ENCODE measurements at regions not wholly inside any gene's neighbourhood (a gene's known extent, or its start where the extent isn't known, plus 50 kb on each side); places are given as distances from the start of the nearest gene placed in this dataset.

DNA sequence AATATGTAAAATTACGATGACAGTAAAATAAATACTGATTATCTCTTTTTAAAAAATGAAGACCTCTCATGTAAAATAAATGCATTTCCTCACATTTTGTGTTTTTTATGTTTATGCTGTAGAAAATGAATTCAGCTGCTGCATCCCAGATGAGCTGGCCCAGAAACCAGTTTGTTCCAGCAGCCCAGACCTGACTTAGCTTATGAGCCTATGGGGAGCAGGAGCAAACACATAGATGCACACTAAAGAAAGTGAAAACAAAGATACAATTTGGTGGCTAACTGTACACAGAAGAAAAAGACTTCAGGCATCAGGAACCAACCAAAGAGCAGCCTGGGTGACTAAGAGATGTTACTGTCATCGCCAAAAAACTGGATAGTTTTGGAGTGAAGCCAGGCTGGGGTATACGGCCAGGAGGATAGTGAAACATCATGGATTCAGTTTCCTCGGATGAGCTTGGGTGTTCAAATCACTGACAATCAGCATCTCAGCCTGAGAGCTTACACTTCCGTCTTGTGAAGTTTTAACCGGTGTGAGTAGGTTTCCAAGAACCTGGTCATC, 113.9 kb upstream of the BACE2 start:
- ChIA-PET POLR2A (ENCODE audit: unreplicated experiment) (no interaction called here), CTCF (interaction anchor here (0.9 kb wide), 1 partner anchor 17 kb away, joined by 4 read pairs; no protein-coding TSS in a partner anchor)
- H3K9ac ChIP-seq (ENCODE audit: low read depth, low read length), result no peak overlapping the region
- H3K79me1 ChIP-seq (ENCODE audit: low read depth in 1 of 2, low read length in 2 of 2), result no peaks in the 10 kb centered on the region
- no peak overlapping the region for H4K8ac ChIP-seq (ENCODE audit: low read depth in 2 of 2, low read length in 2 of 2)
- H4K5ac ChIP-seq (ENCODE audit: low read depth, low read length), result no peak overlapping the region
- no peak overlapping the region for H2BK15ac ChIP-seq (ENCODE audit: low read depth, low read length)
- no peak overlapping the region for H3K14ac ChIP-seq (replicated peaks; ENCODE audit: low read depth, low read length)
- no peak for DNase-seq
- H3K36me3 ChIP-seq (ENCODE audit: control insufficient read depth, insufficient read depth, low read length), result no peaks in the 10 kb centered on the region
- H2BK20ac ChIP-seq (ENCODE audit: low read depth, low read length), result no peak overlapping the region
- WGBS, 2 experiments (ENCODE audit: extremely low coverage in 2 of 2, insufficient read length in 1 of 2), result no CpG with 5 or more reads among the region's 6 CpGs
- H3K4me3 ChIP-seq (ENCODE audit: insufficient read depth, low read depth, low read length), result no peak overlapping the region
- no peaks in the 10 kb centered on the region for H3K4me1 ChIP-seq (ENCODE audit: control insufficient read depth, insufficient read depth, low read length)
- H3K18ac ChIP-seq (ENCODE audit: low read depth, low read length), result no peak overlapping the region
- TF ChIP-seq CEBPB (IDR thresholded peaks at IDR 0.05; ENCODE audit: low read depth, low read length) (no peak), POLR2A (IDR thresholded peaks at IDR 0.05; ENCODE audit: low read depth, low read length) (no peak), NFE2L2 (IDR thresholded peaks at IDR 0.05; ENCODE audit: low read depth, low read length) (no peak), MXI1 (IDR thresholded peaks at IDR 0.05; ENCODE audit: borderline replicate concordance, low read depth, low read length) (no peak), FOS (IDR thresholded peaks at IDR 0.05; ENCODE audit: low read depth, low read length) (no peak), MAZ (IDR thresholded peaks at IDR 0.05; ENCODE audit: borderline replicate concordance, low read depth, low read length) (no peak), BHLHE40 (IDR thresholded peaks at IDR 0.05; ENCODE audit: low read depth, low read length) (no peak), RAD21 (IDR thresholded peaks at IDR 0.05; ENCODE audit: low read length) (no peak), SMC3 (IDR thresholded peaks at IDR 0.05; ENCODE audit: low read depth, low read length) (no peak), ELK1 (IDR thresholded peaks at IDR 0.05; ENCODE audit: borderline replicate concordance, low read depth, low read length) (no peak), CTCF (conservative IDR thresholded peaks at IDR 0.05; ENCODE audit: low read depth, low read length) (no peak), MAFK (IDR thresholded peaks at IDR 0.05; ENCODE audit: low read depth, low read length) (no peak), CHD1 (IDR thresholded peaks at IDR 0.05; ENCODE audit: low read depth, low read length) (no peak), RCOR1 (IDR thresholded peaks at IDR 0.05; ENCODE audit: insufficient replicate concordance, low read length) (no peak), RFX5 (IDR thresholded peaks at IDR 0.05; ENCODE audit: low read depth, low read length) (no peak)
- TF ChIP-seq, protein P1, sequence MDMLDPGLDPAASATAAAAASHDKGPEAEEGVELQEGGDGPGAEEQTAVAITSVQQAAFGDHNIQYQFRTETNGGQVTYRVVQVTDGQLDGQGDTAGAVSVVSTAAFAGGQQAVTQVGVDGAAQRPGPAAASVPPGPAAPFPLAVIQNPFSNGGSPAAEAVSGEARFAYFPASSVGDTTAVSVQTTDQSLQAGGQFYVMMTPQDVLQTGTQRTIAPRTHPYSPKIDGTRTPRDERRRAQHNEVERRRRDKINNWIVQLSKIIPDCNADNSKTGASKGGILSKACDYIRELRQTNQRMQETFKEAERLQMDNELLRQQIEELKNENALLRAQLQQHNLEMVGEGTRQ (IDR thresholded peaks at IDR 0.05; ENCODE audit: low read depth, low read length), result no peak
- H3K9me3 ChIP-seq (ENCODE audit: control insufficient read depth, insufficient read depth, low read length), result peaks cover 19% of the 10 kb centered on the region
- H2BK120ac ChIP-seq (ENCODE audit: low read depth, low read length), result no peak overlapping the region
- H4K91ac ChIP-seq (ENCODE audit: insufficient read depth, low read depth, low read length), result no peak overlapping the region
- no peak overlapping the region for H3K4ac ChIP-seq (ENCODE audit: low read depth, low read length)
- no TSS peak for BruUV-seq (replicated peaks)
- no peak overlapping the region for H3K27ac ChIP-seq (ENCODE audit: insufficient read depth, low read length)
- intact Hi-C loops (cut with micrococcal nuclease), result no loop called here
- H2BK5ac ChIP-seq (ENCODE audit: low read depth, low read length, poor library complexity, severe bottlenecking), result no peak overlapping the region
- H2AK5ac ChIP-seq (ENCODE audit: low read depth, low read length), result no peak overlapping the region
- H2AK9ac ChIP-seq (replicated peaks; ENCODE audit: low read depth, low read length, poor library complexity), result no peak overlapping the region
- no peak overlapping the region for H2AFZ ChIP-seq (replicated peaks; ENCODE audit: low read length, poor library complexity)
- H4K20me1 ChIP-seq (ENCODE audit: insufficient read depth, low read length), result no peaks in the 10 kb centered on the region
- H3K4me2 ChIP-seq (ENCODE audit: low read depth, low read length), result no peak overlapping the region
- no peaks in the 10 kb centered on the region for H3K9me1 ChIP-seq (ENCODE audit: insufficient read depth, low read length)
- no peaks in the 10 kb centered on the region for H3K27me3 ChIP-seq (ENCODE audit: control insufficient read depth, insufficient read depth, low read length)
- dilution Hi-C loops (cut with HindIII; ENCODE audit: low sequenced_read_pairs, unreplicated experiment), result no loop called here
- in situ Hi-C loops (cut with MboI; ENCODE audit: low sequenced_read_pairs), result no loop called here
- H3K56ac ChIP-seq (ENCODE audit: extremely low read depth, insufficient read depth, low read length), result no peak overlapping the region
- no peak for ATAC-seq (ENCODE audit: low read depth)
- H3K23ac ChIP-seq (ENCODE audit: low read depth, low read length), result no peak overlapping the region
